ENCODE measurements at regions not wholly inside any gene's neighbourhood (a gene's known extent, or its start where the extent isn't known, plus 50 kb on each side); places are given as distances from the start of the nearest gene placed in this dataset.

GRCh38 chr13:33616130-33616529, 201.8 kb upstream of the RFC3 start:
- H3K4me1 ChIP-seq (ENCODE audit: insufficient read depth, insufficient read length) = no peaks in the 10 kb centered on the region
- TF ChIP-seq ZNF274 (IDR thresholded peaks at IDR 0.05; ENCODE audit: low read depth, low read length) (no peak), SUZ12 (IDR thresholded peaks at IDR 0.05; ENCODE audit: extremely low read depth, insufficient read depth, insufficient read length) (no peak), YY1 (IDR thresholded peaks at IDR 0.05; ENCODE audit: insufficient read depth, insufficient read length) (no peak)
- H3K9ac ChIP-seq (ENCODE audit: insufficient read length, low read depth) = no peak overlapping the region
- no peaks in the 10 kb centered on the region for H3K36me3 ChIP-seq (ENCODE audit: insufficient read depth, insufficient read length, low read length)
- no peaks in the 10 kb centered on the region for H3K27me3 ChIP-seq (ENCODE audit: insufficient read depth, insufficient read length)
- H3K9me3 ChIP-seq (ENCODE audit: insufficient read depth, low read length) = no peaks in the 10 kb centered on the region
- no peak overlapping the region for H3K4me3 ChIP-seq (ENCODE audit: insufficient read length, low read depth)
- no peak for DNase-seq (ENCODE audit: low read depth, low spot score)

DNA sequence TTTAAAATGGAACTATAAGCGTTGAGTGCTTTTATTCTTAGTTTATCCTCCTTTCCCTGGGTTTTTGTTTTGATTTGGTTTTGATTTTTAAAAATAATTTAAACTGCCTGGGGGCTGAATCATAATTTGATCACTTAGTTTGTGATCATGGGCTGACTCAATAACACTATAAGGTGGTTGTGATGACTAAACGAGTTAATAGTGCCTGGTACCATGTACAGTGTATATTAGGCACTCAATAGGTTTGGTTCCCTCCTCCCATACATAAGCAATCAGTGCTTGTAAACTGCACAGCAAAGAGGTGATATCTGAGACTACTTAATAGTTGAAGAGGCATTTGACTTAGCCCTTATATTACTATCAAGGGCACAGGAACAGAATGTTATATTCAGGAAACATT, 200.9 kb upstream of the RFC3 start:
- no peaks in the 10 kb centered on the region for H3K36me3 ChIP-seq (ENCODE audit: insufficient read depth, insufficient read length, low read length)
- H3K4me3 ChIP-seq (ENCODE audit: insufficient read length, low read depth) = no peak overlapping the region
- H3K27me3 ChIP-seq (ENCODE audit: insufficient read depth, insufficient read length) = no peaks in the 10 kb centered on the region
- no peak overlapping the region for H3K9ac ChIP-seq (ENCODE audit: insufficient read length, low read depth)
- H3K9me3 ChIP-seq (ENCODE audit: insufficient read depth, low read length) = no peaks in the 10 kb centered on the region
- DNase-seq (ENCODE audit: low read depth, low spot score) = no peak
- TF ChIP-seq SUZ12 (IDR thresholded peaks at IDR 0.05; ENCODE audit: extremely low read depth, insufficient read depth, insufficient read length) = no peak
- no peak for TF ChIP-seq ZNF274 (IDR thresholded peaks at IDR 0.05; ENCODE audit: low read depth, low read length)
- no peak for TF ChIP-seq YY1 (IDR thresholded peaks at IDR 0.05; ENCODE audit: insufficient read depth, insufficient read length)
- H3K4me1 ChIP-seq (ENCODE audit: insufficient read depth, insufficient read length) = no peaks in the 10 kb centered on the region

DNA sequence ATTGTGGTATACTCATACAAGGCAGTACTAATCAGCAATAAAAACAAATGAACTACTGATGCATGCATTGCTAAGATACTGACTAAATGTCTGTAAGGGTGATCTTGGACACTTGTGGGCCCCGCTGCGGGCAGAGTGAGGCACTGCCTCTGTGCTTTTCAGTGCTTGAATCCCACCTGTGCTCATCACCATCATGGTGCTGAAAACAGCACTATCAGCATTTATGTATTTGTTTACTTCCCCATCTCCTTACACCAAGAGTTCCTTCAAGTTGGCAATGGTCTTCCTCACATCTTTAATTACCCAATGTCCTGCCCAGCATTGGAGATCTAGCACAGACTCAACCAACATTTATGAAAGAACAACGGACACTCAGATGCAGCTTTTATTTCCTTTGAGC, 193.7 kb upstream of the RFC3 start:
- no peak for DNase-seq (ENCODE audit: low read depth, low spot score)
- no peak for TF ChIP-seq ZNF274 (IDR thresholded peaks at IDR 0.05; ENCODE audit: low read depth, low read length)
- no peak for TF ChIP-seq SUZ12 (IDR thresholded peaks at IDR 0.05; ENCODE audit: extremely low read depth, insufficient read depth, insufficient read length)
- TF ChIP-seq YY1 (IDR thresholded peaks at IDR 0.05; ENCODE audit: insufficient read depth, insufficient read length) = no peak
- no peaks in the 10 kb centered on the region for H3K36me3 ChIP-seq (ENCODE audit: insufficient read depth, insufficient read length, low read length)
- no peaks in the 10 kb centered on the region for H3K27me3 ChIP-seq (ENCODE audit: insufficient read depth, insufficient read length)
- H3K9me3 ChIP-seq (ENCODE audit: insufficient read depth, low read length) = no peaks in the 10 kb centered on the region
- H3K4me1 ChIP-seq (ENCODE audit: insufficient read depth, insufficient read length) = no peaks in the 10 kb centered on the region
- no peak overlapping the region for H3K9ac ChIP-seq (ENCODE audit: insufficient read length, low read depth)
- H3K4me3 ChIP-seq (ENCODE audit: insufficient read length, low read depth) = no peak overlapping the region

- TF ChIP-seq SUZ12 (IDR thresholded peaks at IDR 0.05; ENCODE audit: extremely low read depth, insufficient read depth, insufficient read length) (no peak), YY1 (IDR thresholded peaks at IDR 0.05; ENCODE audit: insufficient read depth, insufficient read length) (no peak), ZNF274 (IDR thresholded peaks at IDR 0.05; ENCODE audit: low read depth, low read length) (no peak)
- Histone ChIP-seq H3K9ac (ENCODE audit: insufficient read length, low read depth) (no peak overlapping the region), H3K4me3 (ENCODE audit: insufficient read length, low read depth) (no peak overlapping the region), H3K4me1 (ENCODE audit: insufficient read depth, insufficient read length) (no peaks in the 10 kb centered on the region), H3K9me3 (ENCODE audit: insufficient read depth, low read length) (no peaks in the 10 kb centered on the region), H3K27me3 (ENCODE audit: insufficient read depth, insufficient read length) (no peaks in the 10 kb centered on the region), H3K36me3 (ENCODE audit: insufficient read depth, insufficient read length, low read length) (no peaks in the 10 kb centered on the region)
- DNase-seq (ENCODE audit: low read depth, low spot score) = no peak
Measured at GRCh38 chr13:33624740-33625139, 193.2 kb upstream of the RFC3 start.

GRCh38 chr13:33626407-33626806, 191.5 kb upstream of the RFC3 start:
- no peak for DNase-seq (ENCODE audit: low read depth, low spot score)
- no peaks in the 10 kb centered on the region for H3K27me3 ChIP-seq (ENCODE audit: insufficient read depth, insufficient read length)
- TF ChIP-seq ZNF274 (IDR thresholded peaks at IDR 0.05; ENCODE audit: low read depth, low read length) = no peak
- no peak for TF ChIP-seq SUZ12 (IDR thresholded peaks at IDR 0.05; ENCODE audit: extremely low read depth, insufficient read depth, insufficient read length)
- TF ChIP-seq YY1 (IDR thresholded peaks at IDR 0.05; ENCODE audit: insufficient read depth, insufficient read length) = no peak
- no peaks in the 10 kb centered on the region for H3K36me3 ChIP-seq (ENCODE audit: insufficient read depth, insufficient read length, low read length)
- no peak overlapping the region for H3K9ac ChIP-seq (ENCODE audit: insufficient read length, low read depth)
- no peaks in the 10 kb centered on the region for H3K9me3 ChIP-seq (ENCODE audit: insufficient read depth, low read length)
- H3K4me3 ChIP-seq (ENCODE audit: insufficient read length, low read depth) = no peak overlapping the region
- no peaks in the 10 kb centered on the region for H3K4me1 ChIP-seq (ENCODE audit: insufficient read depth, insufficient read length)

DNA sequence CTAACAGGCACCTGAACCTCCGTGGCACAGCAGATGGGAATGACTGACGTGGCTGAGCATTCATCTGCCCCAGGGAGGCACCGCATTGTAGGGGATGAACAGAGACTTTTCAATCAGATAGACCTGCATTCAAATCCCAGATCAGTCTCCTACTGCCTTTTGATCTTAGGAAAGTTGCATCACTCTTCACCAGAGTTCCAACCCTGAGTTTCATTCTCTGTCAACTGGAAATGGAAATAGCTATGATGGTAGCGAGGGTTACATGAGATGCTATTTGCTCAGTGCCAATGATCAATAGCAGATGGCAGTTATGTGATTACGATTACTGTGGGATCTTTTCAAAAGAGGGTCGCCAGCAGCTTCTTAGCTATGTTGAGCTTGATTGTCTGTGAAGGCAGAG, 189.3 kb upstream of the RFC3 start:
- no peak for TF ChIP-seq ZNF274 (IDR thresholded peaks at IDR 0.05; ENCODE audit: low read depth, low read length)
- TF ChIP-seq YY1 (IDR thresholded peaks at IDR 0.05; ENCODE audit: insufficient read depth, insufficient read length) = no peak
- TF ChIP-seq SUZ12 (IDR thresholded peaks at IDR 0.05; ENCODE audit: extremely low read depth, insufficient read depth, insufficient read length) = no peak
- Histone ChIP-seq H3K27me3 (ENCODE audit: insufficient read depth, insufficient read length) (no peaks in the 10 kb centered on the region), H3K4me1 (ENCODE audit: insufficient read depth, insufficient read length) (no peaks in the 10 kb centered on the region), H3K4me3 (ENCODE audit: insufficient read length, low read depth) (no peak overlapping the region), H3K9me3 (ENCODE audit: insufficient read depth, low read length) (no peaks in the 10 kb centered on the region), H3K36me3 (ENCODE audit: insufficient read depth, insufficient read length, low read length) (no peaks in the 10 kb centered on the region), H3K9ac (ENCODE audit: insufficient read length, low read depth) (no peak overlapping the region)
- DNase-seq (ENCODE audit: low read depth, low spot score) = no peak

- Histone ChIP-seq H3K9me3 (ENCODE audit: insufficient read depth, low read length) (no peaks in the 10 kb centered on the region), H3K4me3 (ENCODE audit: insufficient read length, low read depth) (no peak overlapping the region), H3K27me3 (ENCODE audit: insufficient read depth, insufficient read length) (no peaks in the 10 kb centered on the region), H3K36me3 (ENCODE audit: insufficient read depth, insufficient read length, low read length) (no peaks in the 10 kb centered on the region), H3K9ac (ENCODE audit: insufficient read length, low read depth) (no peak overlapping the region), H3K4me1 (ENCODE audit: insufficient read depth, insufficient read length) (no peaks in the 10 kb centered on the region)
- TF ChIP-seq YY1 (IDR thresholded peaks at IDR 0.05; ENCODE audit: insufficient read depth, insufficient read length) (no peak), SUZ12 (IDR thresholded peaks at IDR 0.05; ENCODE audit: extremely low read depth, insufficient read depth, insufficient read length) (no peak), ZNF274 (IDR thresholded peaks at IDR 0.05; ENCODE audit: low read depth, low read length) (no peak)
- DNase-seq (ENCODE audit: low read depth, low spot score) = no peak
Measured at GRCh38 chr13:33629605-33630360, 188.2 kb upstream of the RFC3 start.

All from NT2/D1 (cell line).